OCI-LY7 (cell line): ENCODE measurements at regions not wholly inside any gene's neighbourhood (a gene's known extent, or its start where the extent isn't known, plus 50 kb on each side); places are given as distances from the start of the nearest gene placed in this dataset.

Experiments
- BruUV-seq: library from RNA; stranded (reverse); fragments of 400-500 nt; replicated peaks from 2 replicates; lab custom pipeline; 2021; lab: Mats Ljungman, UMichigan
- CTCF ChIA-PET: fragments of 300-600 bp; sonication (Branson Sonifier 250); formaldehyde crosslinking; loops from one replicate; lab custom pipeline; 2022; ENCODE audit warnings: antibody characterized with exemption; ENCODE audit not compliant: unreplicated experiment; lab: Charles Lee
- POLR2A ChIA-PET: fragments of 300-600 bp; sonication (Branson Sonifier 250); formaldehyde crosslinking; loops from one replicate; lab custom pipeline; 2022; ENCODE audit warnings: antibody characterized with exemption; lab: Charles Lee
- DNase-seq: peaks from one replicate; pipeline ENCODE4 v3.0.0-alpha.2; 2015; ENCODE audit warnings: low spot score
- H2AFZ ChIP-seq: fragments of 200-600 bp; sonication (generic), shearing (Covaris generic); 2 replicates; pipeline ENCODE4 v1.6.1; 2014; ENCODE audit warnings: mild to moderate bottlenecking, antibody characterized with exemption, low read length, moderate library complexity
- H3K27ac ChIP-seq: fragments of 200-600 bp; sonication (generic); 2 replicates; pipeline ENCODE4 v1.5.1; 2014; ENCODE audit warnings: mixed run types, low read depth, mild to moderate bottlenecking, moderate library complexity, low read length, inconsistent platforms; ENCODE audit not compliant: poor library complexity, severe bottlenecking
- H3K36me3 ChIP-seq: fragments of 200-600 bp; sonication (generic); 2 replicates; pipeline ENCODE4 v1.6.1; 2014; ENCODE audit warnings: mild to moderate bottlenecking, antibody characterized with exemption, low read length, moderate library complexity, mixed read lengths; ENCODE audit not compliant: insufficient read depth
- H3K4me1 ChIP-seq: fragments of 200-600 bp; sonication (generic); 2 replicates; pipeline ENCODE4 v1.5.1; 2014; ENCODE audit warnings: mild to moderate bottlenecking, low read length; ENCODE audit not compliant: insufficient read depth, poor library complexity, severe bottlenecking
- H3K4me2 ChIP-seq: fragments of 200-600 bp; sonication (generic); 2 replicates; pipeline ENCODE4 v1.6.1; 2014; ENCODE audit warnings: mild to moderate bottlenecking, low read length
- H3K4me3 ChIP-seq: fragments of 200-600 bp; sonication (generic); 2 replicates; pipeline ENCODE4 v1.5.1; 2014; ENCODE audit warnings: mild to moderate bottlenecking, low read depth, low read length; ENCODE audit not compliant: poor library complexity, severe bottlenecking
- H3K79me2 ChIP-seq: fragments of 200-600 bp; sonication (generic); 2 replicates; pipeline ENCODE4 v1.6.1; 2016; ENCODE audit warnings: low read depth, mild to moderate bottlenecking, low read length, moderate library complexity, mixed read lengths; ENCODE audit not compliant: insufficient read depth
- H3K9me2 ChIP-seq: fragments of 200-600 bp; sonication (generic); 2 replicates; pipeline ENCODE4 v1.6.1; 2016; ENCODE audit warnings: mild to moderate bottlenecking, low read length, mixed read lengths; ENCODE audit not compliant: insufficient read depth
- H3K9me3 ChIP-seq: fragments of 200-600 bp; sonication (generic); 2 replicates; pipeline ENCODE4 v1.6.1; 2014; ENCODE audit warnings: mild to moderate bottlenecking, mixed run types, low read length, mixed read lengths
- H4K20me1 ChIP-seq: fragments of 200-600 bp; sonication (generic); 2 replicates; pipeline ENCODE4 v1.6.1; 2014; ENCODE audit warnings: mild to moderate bottlenecking, antibody characterized with exemption, low read length, moderate library complexity, mixed read lengths; ENCODE audit not compliant: insufficient read depth
- EZH2phosphoT487 ChIP-seq: fragments of 200-600 bp; sonication (generic); IDR thresholded peaks from 2 replicates; pipeline ENCODE4 v1.6.1; 2018; ENCODE audit warnings: low read depth, borderline replicate concordance, mild to moderate bottlenecking, mixed run types, antibody characterized with exemption, low read length, moderate library complexity, mixed read lengths
- intact Hi-C: fragments of 100-400 bp; cut with micrococcal nuclease; formaldehyde crosslinking; loops from one replicate; pipeline ENCODE4 v1.10.0; 2022; ENCODE audit not compliant: unreplicated experiment
- TF ChIP-seq, protein P1 (sequence below): fragments of 200-600 bp; sonication (generic); conservative IDR thresholded peaks from 2 replicates; pipeline ENCODE4 v1.5.1; 2014; ENCODE audit warnings: mild to moderate bottlenecking, antibody characterized with exemption, low read length, moderate library complexity, mixed read lengths

DNA sequence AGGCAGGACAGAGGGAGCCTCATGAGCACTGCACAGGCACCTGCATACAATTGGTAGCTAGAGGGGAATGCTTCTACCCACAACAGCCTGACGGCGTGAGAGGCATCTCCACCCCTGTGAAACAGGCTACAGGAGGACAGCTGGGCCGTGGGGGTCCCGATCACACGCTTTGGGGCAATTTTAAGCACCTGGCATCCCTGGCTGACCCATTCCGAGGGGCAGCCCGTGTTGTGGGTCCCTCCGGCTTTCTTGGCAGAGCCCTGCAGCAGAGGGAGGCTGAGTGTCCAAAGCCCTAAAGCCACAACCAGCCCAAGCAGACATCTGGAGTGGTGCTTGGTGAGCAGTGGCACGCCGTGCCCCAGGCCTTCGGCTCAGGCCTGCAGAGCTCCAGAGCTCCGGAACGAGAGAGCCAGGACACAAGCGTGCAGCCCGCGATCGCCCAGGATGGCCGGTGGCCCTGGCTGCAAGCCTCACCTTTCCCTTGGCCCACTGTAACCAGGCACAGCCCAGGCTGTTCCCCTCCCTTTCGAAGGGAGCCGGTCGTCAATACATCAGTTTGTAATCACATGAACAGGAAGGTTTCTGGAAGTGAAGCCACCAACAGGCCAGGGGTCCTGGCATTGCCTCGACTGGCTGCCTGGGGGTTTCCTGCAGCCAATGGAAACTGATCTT lies 81.4 kb downstream of the DLL1 start:
- no peak for TF ChIP-seq EZH2phosphoT487
- TF ChIP-seq, protein P1, sequence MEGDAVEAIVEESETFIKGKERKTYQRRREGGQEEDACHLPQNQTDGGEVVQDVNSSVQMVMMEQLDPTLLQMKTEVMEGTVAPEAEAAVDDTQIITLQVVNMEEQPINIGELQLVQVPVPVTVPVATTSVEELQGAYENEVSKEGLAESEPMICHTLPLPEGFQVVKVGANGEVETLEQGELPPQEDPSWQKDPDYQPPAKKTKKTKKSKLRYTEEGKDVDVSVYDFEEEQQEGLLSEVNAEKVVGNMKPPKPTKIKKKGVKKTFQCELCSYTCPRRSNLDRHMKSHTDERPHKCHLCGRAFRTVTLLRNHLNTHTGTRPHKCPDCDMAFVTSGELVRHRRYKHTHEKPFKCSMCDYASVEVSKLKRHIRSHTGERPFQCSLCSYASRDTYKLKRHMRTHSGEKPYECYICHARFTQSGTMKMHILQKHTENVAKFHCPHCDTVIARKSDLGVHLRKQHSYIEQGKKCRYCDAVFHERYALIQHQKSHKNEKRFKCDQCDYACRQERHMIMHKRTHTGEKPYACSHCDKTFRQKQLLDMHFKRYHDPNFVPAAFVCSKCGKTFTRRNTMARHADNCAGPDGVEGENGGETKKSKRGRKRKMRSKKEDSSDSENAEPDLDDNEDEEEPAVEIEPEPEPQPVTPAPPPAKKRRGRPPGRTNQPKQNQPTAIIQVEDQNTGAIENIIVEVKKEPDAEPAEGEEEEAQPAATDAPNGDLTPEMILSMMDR: no peak
- CTCF ChIA-PET: no interaction called here
- intact Hi-C loops: no loop called here
- no TSS peak for BruUV-seq
- Histone ChIP-seq H4K20me1 (no peaks in the 10 kb centered on the region), H3K4me2 (no peak overlapping the region), H3K9me2 (no peaks in the 10 kb centered on the region), H3K79me2 (no peaks in the 10 kb centered on the region), H3K27ac (no peak overlapping the region), H3K4me3 (no peak overlapping the region), H3K4me1 (no peaks in the 10 kb centered on the region), H2AFZ (no peak overlapping the region), H3K9me3 (no peaks in the 10 kb centered on the region), H3K36me3 (no peaks in the 10 kb centered on the region)
- no peak for DNase-seq
- POLR2A ChIA-PET: no interaction called here

DNA sequence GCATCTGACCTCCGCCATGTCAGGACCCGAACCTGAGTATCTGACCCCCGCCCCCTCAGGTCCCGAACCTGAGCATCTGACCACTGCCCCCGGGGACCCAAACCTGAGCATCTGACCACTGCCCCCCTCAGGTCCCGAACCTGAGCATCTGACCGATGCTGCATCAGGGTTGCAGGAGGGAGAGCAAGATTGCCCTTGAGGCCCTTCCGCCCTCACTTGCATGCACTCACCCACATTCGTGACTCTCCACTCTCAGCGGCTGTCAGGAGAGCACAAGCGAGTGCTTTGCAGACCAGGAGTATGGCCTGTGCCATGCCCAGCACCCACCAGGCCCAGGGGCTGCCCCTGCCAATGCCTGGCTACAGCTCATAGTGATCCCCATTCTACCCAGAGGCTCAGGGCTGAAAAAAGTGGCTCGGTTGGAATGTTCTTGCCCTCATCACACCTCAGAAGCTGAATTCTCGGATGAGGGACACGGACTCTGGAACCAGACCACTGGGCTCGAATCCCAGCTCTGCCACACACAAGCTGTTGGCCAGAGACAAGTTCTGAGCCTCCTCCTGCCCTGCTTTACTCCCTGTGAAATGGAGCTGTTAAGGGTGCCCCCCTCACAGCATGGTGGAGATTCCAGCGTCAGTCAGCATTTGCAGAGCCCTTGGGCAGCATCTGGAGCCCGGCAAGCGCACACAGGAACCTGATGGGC lies 82.1 kb downstream of the DLL1 start:
- POLR2A ChIA-PET: no interaction called here
- Histone ChIP-seq H3K4me3 (no peak overlapping the region), H3K9me3 (no peaks in the 10 kb centered on the region), H3K79me2 (no peaks in the 10 kb centered on the region), H4K20me1 (no peaks in the 10 kb centered on the region), H3K9me2 (no peaks in the 10 kb centered on the region), H3K4me1 (no peaks in the 10 kb centered on the region), H2AFZ (no peak overlapping the region), H3K27ac (no peak overlapping the region), H3K4me2 (no peak overlapping the region), H3K36me3 (no peaks in the 10 kb centered on the region)
- DNase-seq: no peak
- CTCF ChIA-PET: no interaction called here
- no TSS peak for BruUV-seq
- intact Hi-C loops: no loop called here
- TF ChIP-seq EZH2phosphoT487: no peak
- TF ChIP-seq, protein P1: no peak

DNA sequence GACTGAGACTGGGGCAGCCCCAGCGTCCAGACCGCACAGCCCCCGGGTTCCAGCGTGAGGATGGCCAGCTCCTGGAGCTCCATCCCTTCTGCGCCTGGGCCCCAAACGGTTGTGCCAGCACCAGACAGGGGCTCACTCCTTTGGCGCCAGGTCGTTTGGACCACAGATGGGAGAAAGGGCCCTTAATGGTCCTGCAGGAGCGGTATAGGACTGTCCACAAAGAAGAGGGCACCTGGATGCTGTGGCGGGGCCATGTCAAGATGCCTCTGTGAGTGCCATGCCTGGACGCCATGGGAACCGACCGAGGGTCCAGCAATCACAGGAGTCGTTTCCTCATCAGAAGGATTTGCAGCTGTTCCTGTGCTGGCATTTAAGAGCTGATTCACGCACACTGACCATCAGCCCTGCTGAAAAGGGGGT lies 82.7 kb downstream of the DLL1 start:
- BruUV-seq: no TSS peak
- Histone ChIP-seq H3K4me1 (no peaks in the 10 kb centered on the region), H2AFZ (no peak overlapping the region), H3K36me3 (no peaks in the 10 kb centered on the region), H3K27ac (no peak overlapping the region), H3K9me2 (no peaks in the 10 kb centered on the region), H3K4me2 (no peak overlapping the region), H3K79me2 (no peaks in the 10 kb centered on the region), H3K4me3 (no peak overlapping the region), H4K20me1 (no peaks in the 10 kb centered on the region), H3K9me3 (no peaks in the 10 kb centered on the region)
- no peak for DNase-seq
- intact Hi-C loops: no loop called here
- ChIA-PET POLR2A (no interaction called here), CTCF (no interaction called here)
- TF ChIP-seq EZH2phosphoT487: no peak
- TF ChIP-seq, protein P1: no peak
